Stimulated activated naive CD4-positive, alpha-beta T cell (primary cell): ENCODE measurements at regions not wholly inside any gene's neighbourhood (a gene's known extent, or its start where the extent isn't known, plus 50 kb on each side); places are given as distances from the start of the nearest gene placed in this dataset.
"Not testable (repeated sequence)": the region's sequence is repeated elsewhere in the genome, so short reads cannot be mapped to it uniquely, and the experiment has no call there.

Source experiments
- DNase-seq, 6 experiments: peaks; one replicate each; lab custom pipeline; 2025; lab: John Stamatoyannopoulos, UW

DNA sequence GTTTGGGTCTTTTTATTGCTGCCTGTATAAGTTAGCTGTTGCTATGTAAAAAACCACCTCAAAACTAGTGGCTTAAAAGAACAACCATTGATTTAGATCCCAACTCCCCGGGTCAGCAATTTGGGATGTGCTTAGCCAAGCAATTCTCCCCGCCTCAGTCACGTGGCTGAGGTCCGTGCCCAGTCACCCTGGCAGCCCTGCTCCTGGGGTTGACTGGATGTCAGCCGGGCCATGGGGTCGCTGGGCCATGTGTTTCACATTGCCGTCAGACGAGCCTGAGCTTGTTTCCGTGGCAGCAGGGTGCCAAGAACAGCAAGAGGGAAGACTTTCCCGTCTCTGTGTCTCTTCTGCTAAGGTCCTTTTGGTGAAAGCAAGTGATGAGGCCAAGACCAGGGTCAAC is 345.7 kb upstream of the FAT1 start:
- DNase-seq: no peak

- DNase-seq: no peak
Measured at GRCh38 chr4:187070158-187070557, 346.5 kb upstream of the FAT1 start.

- DNase-seq: no peak
Measured at GRCh38 chr4:187070740-187071139, 347.1 kb upstream of the FAT1 start.

GRCh38 chr4:187071946-187072600 is 348.4 kb upstream of the FAT1 start:
- DNase-seq: no peak

GRCh38 chr4:187073820-187074219 is 350.2 kb upstream of the FAT1 start:
- no peak for DNase-seq

DNA sequence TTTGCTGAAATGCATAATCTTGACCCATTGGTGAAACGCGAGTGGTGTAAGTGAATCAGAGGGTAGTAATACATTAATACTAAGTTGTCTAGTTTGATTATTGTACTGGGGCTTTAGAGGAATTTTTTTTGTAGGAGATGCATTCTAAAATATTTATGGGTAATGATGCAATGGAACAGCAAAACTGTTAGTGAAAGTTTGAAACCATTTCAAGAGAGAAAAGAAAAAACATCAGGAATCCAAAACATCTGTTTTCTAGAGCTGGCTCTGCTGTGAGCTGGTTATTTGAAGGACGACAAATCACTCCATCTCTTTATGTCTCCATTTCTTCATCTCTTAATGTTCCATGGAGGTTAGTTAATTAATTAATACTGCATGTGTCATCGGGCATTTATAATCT is 351.9 kb upstream of the FAT1 start:
- DNase-seq: no peak

DNA sequence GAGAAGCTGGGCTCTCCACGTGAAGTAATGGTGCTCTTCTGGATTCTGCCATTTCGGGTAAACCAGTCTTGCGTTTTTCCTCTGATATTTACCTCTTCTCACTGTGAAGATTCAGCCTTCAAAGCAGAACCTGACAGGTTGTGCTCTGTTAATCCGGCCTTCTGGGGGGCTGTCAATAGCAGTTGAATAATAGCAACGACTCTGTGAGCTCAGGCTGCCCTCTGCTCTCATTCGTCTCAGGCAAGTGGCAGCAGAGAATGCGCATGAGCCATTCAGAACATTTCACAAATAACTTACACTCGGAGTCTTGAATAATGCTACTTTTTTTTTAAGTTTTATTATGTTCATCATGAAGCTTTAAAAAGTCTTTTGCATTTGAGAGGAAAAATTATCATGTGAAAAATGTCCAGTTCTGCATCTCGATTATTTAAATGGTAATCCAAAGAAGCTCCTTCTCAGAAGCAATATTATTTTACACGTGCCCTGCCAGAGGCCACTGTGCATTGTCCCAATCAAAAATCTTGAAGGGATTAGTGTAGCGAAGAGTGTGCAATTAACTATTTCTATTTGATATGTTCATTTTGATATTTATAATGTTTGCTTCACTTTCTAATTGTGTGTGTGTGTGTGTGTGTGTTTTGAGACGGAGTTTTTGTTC is 354.2 kb upstream of the FAT1 start:
- no peak for DNase-seq

DNA sequence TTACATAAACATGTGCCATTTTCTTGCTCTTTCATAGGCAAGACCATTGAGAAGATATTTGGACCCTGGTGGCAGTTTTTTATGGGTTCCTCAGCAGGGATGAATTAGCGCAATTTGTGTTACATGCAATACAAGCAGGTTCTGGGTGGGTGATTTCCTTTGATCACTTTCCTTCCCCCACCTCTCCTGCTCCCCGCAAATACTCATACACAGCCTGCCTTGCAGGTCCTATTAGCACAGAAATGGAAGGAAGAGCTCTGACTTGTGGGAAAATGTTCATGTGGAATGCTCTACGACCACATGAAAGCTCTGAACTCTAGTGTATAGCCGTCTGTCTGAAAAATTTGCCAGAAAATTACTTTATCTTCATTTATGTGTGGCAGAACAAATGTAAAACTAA is 361.0 kb upstream of the FAT1 start:
- no peak for DNase-seq

- no peak for DNase-seq
Measured at GRCh38 chr4:187085339-187085738, 361.7 kb upstream of the FAT1 start.

DNA sequence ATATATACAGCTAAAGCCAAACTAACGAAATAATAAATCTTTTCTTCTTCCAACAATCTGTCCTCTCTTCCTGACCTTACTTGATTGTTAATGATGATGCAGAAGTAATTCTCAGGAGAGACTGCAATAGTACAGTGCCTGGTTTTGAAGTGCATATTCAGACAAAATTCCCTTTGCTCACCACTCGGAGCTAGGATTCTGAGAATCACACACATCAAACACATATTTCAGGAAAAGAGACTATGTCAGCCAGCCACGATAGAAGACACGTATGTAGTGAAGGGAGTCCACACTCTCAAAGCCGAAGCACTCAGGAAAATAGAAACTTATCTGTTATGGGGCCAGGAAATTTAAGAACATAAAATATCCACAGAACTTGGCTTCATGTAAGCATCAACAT is 362.5 kb upstream of the FAT1 start:
- DNase-seq: no peak

- DNase-seq: no peak
Measured at GRCh38 chr4:187088070-187088799, 364.6 kb upstream of the FAT1 start.

GRCh38 chr4:187090401-187090800 is 366.7 kb upstream of the FAT1 start:
- DNase-seq: no peak

DNA sequence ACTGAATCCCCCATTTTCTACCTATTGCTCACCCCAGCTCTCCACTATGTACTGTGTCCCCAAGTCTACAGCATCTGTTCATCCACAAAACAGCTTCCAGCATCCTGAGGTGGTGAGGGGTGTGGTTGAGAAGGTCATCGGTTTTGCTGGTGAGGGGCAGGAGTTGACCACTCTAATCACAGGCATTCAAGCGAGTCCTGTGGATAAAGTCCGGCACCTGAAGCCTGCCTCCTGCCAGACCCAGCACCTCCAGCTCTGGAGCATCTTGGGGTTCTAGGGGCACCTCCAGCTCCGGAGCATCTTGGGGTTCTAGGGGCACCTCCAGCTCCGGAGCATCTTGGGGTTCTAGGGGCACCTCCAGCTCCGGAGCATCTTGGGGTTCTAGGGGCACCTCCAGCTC is 367.2 kb upstream of the FAT1 start:
- not testable (repeated sequence) for DNase-seq

DNA sequence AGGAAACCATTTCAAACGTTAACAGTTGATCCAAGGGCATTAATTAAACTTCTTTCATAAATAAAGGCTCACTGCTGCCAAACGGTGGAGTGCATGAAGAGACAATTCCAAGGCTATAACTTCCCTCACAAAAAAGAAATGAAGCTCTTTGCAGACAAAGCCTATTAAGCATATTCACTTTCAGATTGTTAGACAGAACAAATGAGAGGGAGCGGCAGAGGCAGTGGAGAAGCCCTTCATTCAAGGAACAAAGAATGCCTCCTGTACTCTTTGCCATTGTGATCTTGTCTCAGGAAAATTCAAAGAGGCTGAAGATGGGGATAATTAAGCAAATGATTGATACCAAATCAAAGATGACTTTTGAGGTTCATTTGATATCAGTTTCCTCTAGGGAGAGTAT is 370.5 kb upstream of the FAT1 start:
- no peak for DNase-seq

DNA sequence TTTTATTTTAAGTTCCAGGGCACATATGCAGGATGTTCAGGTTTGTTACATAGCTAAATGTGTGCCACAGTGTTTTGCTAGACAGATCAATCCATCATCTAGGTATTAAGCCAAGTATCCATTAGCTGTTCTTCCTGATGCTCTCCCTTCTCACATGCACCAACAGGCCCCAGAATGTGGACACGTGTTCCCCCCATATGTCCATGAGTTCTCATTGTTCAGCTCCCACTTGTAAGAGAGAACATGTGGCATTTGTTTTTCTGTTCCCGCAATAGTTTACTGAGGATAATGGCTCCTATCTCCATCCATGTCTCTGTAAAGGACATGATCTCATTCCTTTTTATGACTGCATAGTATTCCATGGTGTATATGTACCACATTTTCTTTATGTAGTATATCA is 374.8 kb upstream of the FAT1 start:
- no peak for DNase-seq

- no peak for DNase-seq
Measured at GRCh38 chr4:187103351-187103750, 379.7 kb upstream of the FAT1 start.

DNA sequence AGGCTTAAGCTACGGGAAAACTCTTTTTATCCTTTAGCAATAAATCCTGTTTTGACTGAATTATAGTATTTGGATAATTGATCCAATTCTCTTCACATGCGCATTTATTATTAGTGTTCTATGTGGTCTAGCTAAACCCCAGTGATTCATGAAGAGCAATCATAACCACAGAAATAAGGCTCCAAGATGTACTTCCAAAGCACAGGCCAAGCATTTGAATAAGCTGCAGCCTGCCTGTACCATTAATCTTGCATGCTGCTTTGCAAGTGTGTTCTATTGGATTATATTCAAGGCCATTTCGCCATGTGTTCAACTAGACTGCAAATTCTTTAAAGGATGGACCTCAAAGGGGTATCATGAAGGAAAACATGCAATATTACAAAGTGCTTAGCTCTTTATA is 385.2 kb upstream of the FAT1 start:
- no peak for DNase-seq

- no peak for DNase-seq
Measured at GRCh38 chr4:187109636-187110035, 386.0 kb upstream of the FAT1 start.

GRCh38 chr4:187118166-187118565 is 394.5 kb upstream of the FAT1 start:
- DNase-seq: no peak

GRCh38 chr4:187118602-187119120 is 395.0 kb upstream of the FAT1 start:
- no peak for DNase-seq

DNA sequence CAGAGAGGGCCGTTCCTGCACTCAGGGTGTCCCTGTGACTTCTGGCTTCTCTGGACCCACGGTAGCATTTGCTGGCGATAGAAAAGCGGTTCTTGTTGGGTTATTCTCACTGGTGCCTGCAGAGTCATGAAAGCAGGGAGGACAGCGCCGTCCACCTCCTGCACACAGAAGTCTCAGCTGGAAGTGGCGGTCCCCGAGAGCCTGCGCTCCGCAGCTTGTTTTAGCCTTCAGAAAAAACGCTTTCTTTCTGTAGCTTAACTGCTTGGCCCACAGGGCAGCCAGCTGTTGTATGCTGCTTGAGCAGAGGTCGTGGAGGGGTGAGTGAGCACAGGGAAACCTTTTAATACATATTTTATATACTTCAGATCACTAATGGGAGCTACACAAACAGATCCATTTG is 400.7 kb upstream of the FAT1 start:
- DNase-seq: no peak

DNA sequence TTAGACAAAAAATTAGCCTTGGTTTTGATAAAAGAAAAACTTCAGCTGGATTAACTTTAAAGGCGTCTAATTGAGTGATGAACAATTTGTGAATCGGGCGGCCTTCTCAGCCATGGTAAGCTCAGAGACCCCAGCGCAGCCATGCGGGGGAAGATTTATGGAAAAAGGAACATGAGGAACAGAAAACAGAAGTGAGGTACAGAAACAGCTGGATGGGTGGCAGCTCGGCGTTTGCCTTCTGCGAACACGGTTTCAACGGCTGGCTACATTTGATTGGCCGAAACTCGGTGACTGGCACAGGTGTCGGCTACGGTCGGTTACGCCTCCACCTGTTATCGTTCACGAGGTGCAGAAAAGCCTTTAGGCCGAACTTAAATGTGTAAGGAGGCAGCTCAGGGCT is 401.4 kb upstream of the FAT1 start:
- no peak for DNase-seq

DNA sequence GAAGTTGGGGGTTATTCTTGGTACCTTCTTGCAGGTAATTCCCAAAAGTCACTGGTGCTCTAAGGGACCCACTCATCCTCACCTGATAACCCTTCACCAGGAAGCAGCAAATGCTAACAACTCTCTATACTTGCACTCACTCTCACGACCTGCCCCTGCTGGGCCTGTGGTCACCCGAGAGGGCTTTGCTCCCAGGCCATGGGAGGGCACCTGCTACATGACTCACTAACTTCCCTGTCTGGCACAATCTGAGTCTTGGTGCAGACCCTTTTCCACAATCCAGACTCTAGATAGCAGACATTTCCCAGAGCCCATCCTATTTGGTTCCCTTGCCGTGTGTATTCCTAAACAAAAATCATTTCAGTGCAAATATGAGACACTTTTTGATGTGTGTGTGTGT is 403.8 kb upstream of the FAT1 start:
- no peak for DNase-seq
